IPS DF 4.7 (cell line): ENCODE measurements at regions not wholly inside any gene's neighbourhood (a gene's known extent, or its start where the extent isn't known, plus 50 kb on each side); places are given as distances from the start of the nearest gene placed in this dataset.

ENCODE experiments used
- DNase-seq: peaks from one replicate; pipeline ENCODE4 v3.0.0-alpha.2; 2013; ENCODE audit warnings: low spot score; ENCODE audit errors: extremely low read depth

- DNase-seq: no peak
These were observed 188.5 kb upstream of the TLE3 start for GRCh38 chr15:70286113-70286806.

GRCh38 chr15:70284438-70285214 is 186.9 kb upstream of the TLE3 start:
- DNase-seq: no peak

GRCh38 chr15:70283511-70283910 is 185.8 kb upstream of the TLE3 start:
- DNase-seq: no peak

- no peak for DNase-seq
These were observed 184.1 kb upstream of the TLE3 start for GRCh38 chr15:70281811-70282307.

- DNase-seq: no peak
These were observed 183.6 kb upstream of the TLE3 start for GRCh38 chr15:70281261-70281810.

GRCh38 chr15:70280781-70281180 is 183.1 kb upstream of the TLE3 start:
- DNase-seq: no peak

- DNase-seq: no peak
These were observed 181.4 kb upstream of the TLE3 start for GRCh38 chr15:70279096-70279495.

- no peak for DNase-seq
These were observed 180.9 kb upstream of the TLE3 start for GRCh38 chr15:70278644-70279043.

- no peak for DNase-seq
These were observed 179.8 kb upstream of the TLE3 start for GRCh38 chr15:70277556-70277955.

- DNase-seq: no peak
These were observed 178.7 kb upstream of the TLE3 start for GRCh38 chr15:70276401-70276800.

- DNase-seq: no peak
These were observed 177.9 kb upstream of the TLE3 start for GRCh38 chr15:70275461-70276138.

GRCh38 chr15:70274908-70275307 is 177.2 kb upstream of the TLE3 start:
- no peak for DNase-seq

- no peak for DNase-seq
These were observed 176.7 kb upstream of the TLE3 start for GRCh38 chr15:70274255-70274880.

- DNase-seq: no peak
These were observed 176.1 kb upstream of the TLE3 start for GRCh38 chr15:70273808-70274207.

- no peak for DNase-seq
These were observed 175.0 kb upstream of the TLE3 start for GRCh38 chr15:70272565-70273355.

GRCh38 chr15:70271422-70272088 is 173.8 kb upstream of the TLE3 start:
- no peak for DNase-seq

- no peak for DNase-seq
These were observed 173.0 kb upstream of the TLE3 start for GRCh38 chr15:70270752-70271111.

GRCh38 chr15:70269991-70270751 is 172.5 kb upstream of the TLE3 start:
- no peak for DNase-seq

- no peak for DNase-seq
These were observed 171.7 kb upstream of the TLE3 start for GRCh38 chr15:70269311-70269911.
